GM12864 (cell line): ENCODE measurements at regions not wholly inside any gene's neighbourhood (a gene's known extent, or its start where the extent isn't known, plus 50 kb on each side); places are given as distances from the start of the nearest gene placed in this dataset.

Experiments used
- DNase-seq: peaks from one replicate; pipeline ENCODE4 v3.0.0-alpha.2; 2011; ENCODE audit warnings: low read depth
- H3K4me3 ChIP-seq: 2 replicates; pipeline ENCODE4 v1.5.1; 2011; ENCODE audit warnings: mild to moderate bottlenecking, low read depth, low read length, control low read depth
- TF ChIP-seq, protein P1 (sequence below): IDR thresholded peaks from 2 replicates; pipeline ENCODE4 v1.5.1; 2011; ENCODE audit warnings: low read depth, mild to moderate bottlenecking, moderate library complexity, low read length, control low read depth, inconsistent platforms; ENCODE audit errors: missing control alignments

- TF ChIP-seq, protein P1, sequence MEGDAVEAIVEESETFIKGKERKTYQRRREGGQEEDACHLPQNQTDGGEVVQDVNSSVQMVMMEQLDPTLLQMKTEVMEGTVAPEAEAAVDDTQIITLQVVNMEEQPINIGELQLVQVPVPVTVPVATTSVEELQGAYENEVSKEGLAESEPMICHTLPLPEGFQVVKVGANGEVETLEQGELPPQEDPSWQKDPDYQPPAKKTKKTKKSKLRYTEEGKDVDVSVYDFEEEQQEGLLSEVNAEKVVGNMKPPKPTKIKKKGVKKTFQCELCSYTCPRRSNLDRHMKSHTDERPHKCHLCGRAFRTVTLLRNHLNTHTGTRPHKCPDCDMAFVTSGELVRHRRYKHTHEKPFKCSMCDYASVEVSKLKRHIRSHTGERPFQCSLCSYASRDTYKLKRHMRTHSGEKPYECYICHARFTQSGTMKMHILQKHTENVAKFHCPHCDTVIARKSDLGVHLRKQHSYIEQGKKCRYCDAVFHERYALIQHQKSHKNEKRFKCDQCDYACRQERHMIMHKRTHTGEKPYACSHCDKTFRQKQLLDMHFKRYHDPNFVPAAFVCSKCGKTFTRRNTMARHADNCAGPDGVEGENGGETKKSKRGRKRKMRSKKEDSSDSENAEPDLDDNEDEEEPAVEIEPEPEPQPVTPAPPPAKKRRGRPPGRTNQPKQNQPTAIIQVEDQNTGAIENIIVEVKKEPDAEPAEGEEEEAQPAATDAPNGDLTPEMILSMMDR = no peak
- no peak overlapping the region for H3K4me3 ChIP-seq
Observed at GRCh38 chr16:79901522-79901921, 301.0 kb upstream of the MAF start.

GRCh38 chr16:79899716-79900115 is 299.2 kb upstream of the MAF start:
- TF ChIP-seq, protein P1 = no peak
- H3K4me3 ChIP-seq = no peak overlapping the region
- DNase-seq = no peak

More at GRCh38 chr16:79901522-79901921, 301.0 kb upstream of the MAF start:
- DNase-seq = no peak

- DNase-seq = no peak
- H3K4me3 ChIP-seq = no peak overlapping the region
- TF ChIP-seq, protein P1 = no peak
Observed at GRCh38 chr16:79899316-79899715, 298.8 kb upstream of the MAF start.

- TF ChIP-seq, protein P1 = no peak
- H3K4me3 ChIP-seq = no peak overlapping the region
- no peak for DNase-seq
Observed at GRCh38 chr16:79898703-79899102, 298.2 kb upstream of the MAF start.

- no peak for DNase-seq
- TF ChIP-seq, protein P1 = no peak
- H3K4me3 ChIP-seq = no peak overlapping the region
Observed at GRCh38 chr16:79897453-79898146, 297.1 kb upstream of the MAF start.

DNA sequence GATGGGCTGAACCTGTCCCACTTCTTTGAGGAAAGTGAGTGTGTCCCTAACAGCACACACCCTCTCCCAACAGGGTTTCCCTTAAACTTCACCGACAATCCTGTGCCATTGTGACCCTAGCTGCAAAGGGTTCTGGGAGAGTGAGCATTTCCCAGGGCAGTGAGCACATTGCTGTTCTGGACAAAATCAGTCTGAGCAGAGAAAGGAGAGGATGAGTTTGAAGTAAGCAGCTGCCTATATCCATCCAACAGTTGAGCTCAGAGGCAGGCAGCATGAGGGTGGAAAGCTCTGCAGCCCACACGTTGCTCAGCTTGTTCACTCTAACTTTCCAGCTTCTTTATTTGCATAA is 296.5 kb upstream of the MAF start:
- H3K4me3 ChIP-seq = no peak overlapping the region
- no peak for DNase-seq
- TF ChIP-seq, protein P1 = no peak

- TF ChIP-seq, protein P1 = no peak
- DNase-seq = no peak
- no peak overlapping the region for H3K4me3 ChIP-seq
Observed at GRCh38 chr16:79895917-79896203, 295.3 kb upstream of the MAF start.
